GM23338 (cell line): ENCODE measurements at regions not wholly inside any gene's neighbourhood (a gene's known extent, or its start where the extent isn't known, plus 50 kb on each side); places are given as distances from the start of the nearest gene placed in this dataset.

Experiments used
- ATAC-seq: fragments of 200-7000 bp; cut with Tn5 transposase; 3 replicates; pipeline ENCODE4 v1.9.1; 2020
- DNase-seq: peaks from one replicate; pipeline ENCODE4 v3.0.0-alpha.2; 2015; ENCODE audit warnings: low spot score
- H2AFZ ChIP-seq: fragments of 200-600 bp; sonication (generic); 2 replicates; pipeline ENCODE4 v1.8.0; 2016; ENCODE audit warnings: antibody characterized with exemption, mild to moderate bottlenecking, moderate library complexity
- H3F3A ChIP-seq: fragments of 200-600 bp; sonication (generic); replicated peaks from 2 replicates; pipeline ENCODE4 v1.8.0; 2017; ENCODE audit warnings: antibody characterized with exemption, mixed run types, low read depth
- H3K27ac ChIP-seq: fragments of 200-600 bp; sonication (generic); 2 replicates; pipeline ENCODE4 v1.6.1; 2016; ENCODE audit warnings: low read depth
- H3K27me3 ChIP-seq: fragments of 200-600 bp; sonication (generic); 2 replicates; pipeline ENCODE4 v1.8.0; 2016; ENCODE audit warnings: mild to moderate bottlenecking, mixed run types, moderate library complexity; ENCODE audit not compliant: insufficient read depth
- H3K36me3 ChIP-seq: fragments of 200-600 bp; sonication (generic); 2 replicates; pipeline ENCODE4 v1.8.0; 2016; ENCODE audit warnings: mild to moderate bottlenecking; ENCODE audit not compliant: insufficient read depth
- H3K4me1 ChIP-seq: fragments of 200-600 bp; sonication (generic); 2 replicates; pipeline ENCODE4 v1.8.0; 2016; ENCODE audit warnings: mild to moderate bottlenecking, moderate library complexity; ENCODE audit not compliant: insufficient read depth
- H3K4me2 ChIP-seq: fragments of 200-600 bp; sonication (generic); 2 replicates; pipeline ENCODE4 v1.7.1; 2017; ENCODE audit warnings: mixed run types
- H3K4me3 ChIP-seq: fragments of 200-600 bp; sonication (generic); 2 replicates; pipeline ENCODE4 v1.6.1; 2016; ENCODE audit warnings: mixed run types
- H3K79me2 ChIP-seq: fragments of 200-600 bp; sonication (generic); replicated peaks from 2 replicates; pipeline ENCODE4 v1.8.0; 2017; ENCODE audit warnings: mild to moderate bottlenecking; ENCODE audit not compliant: insufficient read depth
- H3K9me2 ChIP-seq: fragments of 200-600 bp; sonication (generic); 2 replicates; pipeline ENCODE4 v1.8.0; 2017; ENCODE audit not compliant: insufficient read depth
- H4K20me1 ChIP-seq: fragments of 200-600 bp; sonication (generic); replicated peaks from 2 replicates; pipeline ENCODE4 v1.8.0; 2017; ENCODE audit warnings: mild to moderate bottlenecking; ENCODE audit not compliant: insufficient read depth
- H3K27ac Mint-ChIP-seq: 2 replicates; pipeline ENCODE4 v1.8.0; 2020; ENCODE audit warnings: inconsistent platforms, mild to moderate bottlenecking, moderate library complexity, mixed read lengths
- H3K27me3 Mint-ChIP-seq: 3 replicates; pipeline ENCODE4 v1.8.0; 2022; ENCODE audit warnings: low read depth, mild to moderate bottlenecking, moderate library complexity, mixed read lengths, inconsistent platforms; ENCODE audit not compliant: insufficient read depth, poor library complexity
- H3K36me3 Mint-ChIP-seq: 3 replicates; pipeline ENCODE4 v1.8.0; 2021; ENCODE audit warnings: low read depth, mild to moderate bottlenecking, inconsistent platforms, moderate library complexity, mixed read lengths
- H3K4me1 Mint-ChIP-seq: 3 replicates; pipeline ENCODE4 v1.8.0; 2020; ENCODE audit warnings: mild to moderate bottlenecking, inconsistent platforms, mixed read lengths
- H3K4me3 Mint-ChIP-seq: 3 replicates; pipeline ENCODE4 v1.8.0; 2021; ENCODE audit warnings: moderate library complexity, mild to moderate bottlenecking, inconsistent platforms, mixed read lengths
- H3K9me3 Mint-ChIP-seq: 3 replicates; pipeline ENCODE4 v1.8.0; 2020; ENCODE audit warnings: moderate library complexity, mild to moderate bottlenecking, inconsistent platforms, mixed read lengths
- CREB1 ChIP-seq: fragments of 250-450 bp; sonication (Bioruptor Pico); IDR thresholded peaks from 2 replicates; pipeline ENCODE4 v1.5.0; 2020; ENCODE audit warnings: low read depth, mild to moderate bottlenecking, moderate library complexity
- CTCF ChIP-seq, 2 experiments: fragments of 200-600 bp in 1 of 2; sonication (generic) in 1 of 2; conservative IDR thresholded peaks; 2 replicates each; pipeline versions ENCODE4 v1.5.1 to v1.6.1; 2016 to 2017; ENCODE audit warnings: antibody characterized with exemption in 2 of 2, low read depth in 2 of 2, mild to moderate bottlenecking in 2 of 2, moderate library complexity in 1 of 2
- ETS1 ChIP-seq: IDR thresholded peaks from 2 replicates; pipeline ENCODE4 v1.6.1; 2016; ENCODE audit warnings: antibody characterized with exemption
- EZH2 ChIP-seq: fragments of 200-600 bp; sonication (generic); IDR thresholded peaks from one replicate; pipeline ENCODE4 v1.8.0; 2017; ENCODE audit warnings: antibody characterized with exemption, mild to moderate bottlenecking, low read depth; ENCODE audit not compliant: unreplicated experiment
- EZH2phosphoT487 ChIP-seq: fragments of 200-600 bp; sonication (generic); IDR thresholded peaks from one replicate; pipeline ENCODE4 v1.8.1; 2018; ENCODE audit warnings: antibody characterized with exemption; ENCODE audit not compliant: unreplicated experiment
- JUNB ChIP-seq: IDR thresholded peaks from one replicate; pipeline ENCODE4 v1.6.1; 2016; ENCODE audit warnings: antibody characterized with exemption; ENCODE audit not compliant: unreplicated experiment
- NANOG ChIP-seq: IDR thresholded peaks from 2 replicates; pipeline ENCODE4 v1.6.1; 2016; ENCODE audit warnings: antibody characterized with exemption, borderline replicate concordance
- POLR2AphosphoS5 ChIP-seq: IDR thresholded peaks from 2 replicates; pipeline ENCODE4 v1.6.1; 2016; ENCODE audit warnings: antibody characterized with exemption, low read depth
- REST ChIP-seq: IDR thresholded peaks from one replicate; pipeline ENCODE4 v1.6.1; 2018; ENCODE audit warnings: antibody characterized with exemption; ENCODE audit not compliant: unreplicated experiment
- STAT1 ChIP-seq: IDR thresholded peaks from one replicate; pipeline ENCODE4 v1.6.1; 2016; ENCODE audit warnings: antibody characterized with exemption; ENCODE audit not compliant: unreplicated experiment
- ZNF114 ChIP-seq: fragments of 250-450 bp; sonication (Bioruptor Pico); IDR thresholded peaks from 2 replicates; pipeline ENCODE4 v1.5.0; 2020; ENCODE audit warnings: mild to moderate bottlenecking, moderate library complexity
- ZNF331 ChIP-seq: fragments of 250-450 bp; sonication (Bioruptor Pico); IDR thresholded peaks from 2 replicates; pipeline ENCODE4 v1.5.0; 2020; ENCODE audit warnings: low read depth, mild to moderate bottlenecking, moderate library complexity
- ZNF462 ChIP-seq: fragments of 250-450 bp; sonication (Bioruptor Pico); IDR thresholded peaks from 2 replicates; pipeline ENCODE4 v1.5.0; 2020; ENCODE audit warnings: mild to moderate bottlenecking, moderate library complexity

GRCh38 chr14:98244162-98244948 lies 1027.6 kb downstream of the BCL11B start:
- ATAC-seq (no peak), DNase-seq (no peak)
- Histone ChIP-seq H3K36me3 (no peaks in the 10 kb centered on the region), H3K27ac (no peak overlapping the region), H3K4me2 (no peak overlapping the region), H3K4me1 (0 out of 2 replicates have a peak, but pooled peaks cover 3% of the 10 kb centered on the region), H3K79me2 (no peaks in the 10 kb centered on the region), H3K27me3 (no peaks in the 10 kb centered on the region), H3K4me3 (no peak overlapping the region), H3F3A (no peaks in the 10 kb centered on the region), H3K9me2 (no peaks in the 10 kb centered on the region), H2AFZ (no peak overlapping the region), H4K20me1 (no peaks in the 10 kb centered on the region)
- no peaks in the 10 kb centered on the region; the same call in 2 of the 3 replicates for H3K9me3 Mint-ChIP-seq
- H3K27ac Mint-ChIP-seq, result no peak overlapping the region
- peaks cover 3% of the 10 kb centered on the region for H3K27me3 Mint-ChIP-seq
- H3K4me1 Mint-ChIP-seq, result peaks cover 4% of the 10 kb centered on the region; the same call in 2 of the 3 replicates
- TF ChIP-seq CREB1 (no peak), CTCF (conservative IDR thresholded peaks at IDR 0.05; ENCODE audit: low read depth in 2 of 2) (no peak), STAT1 (no peak), EZH2phosphoT487 (no peak), REST (no peak), ZNF462 (CRISPR knock-in tag) (no peak), JUNB (no peak), ETS1 (no peak), POLR2AphosphoS5 (no peak), ZNF114 (CRISPR knock-in tag) (no peak), NANOG (no peak), ZNF331 (CRISPR knock-in tag) (no peak), EZH2 (no peak)
- no peaks in the 10 kb centered on the region for H3K36me3 Mint-ChIP-seq
- H3K4me3 Mint-ChIP-seq, result no peak overlapping the region
